Right ventricle myocardium superior (tissue), 1 donor: ENCODE measurements at regions not wholly inside any gene's neighbourhood (a gene's known extent, or its start where the extent isn't known, plus 50 kb on each side); places are given as distances from the start of the nearest gene placed in this dataset.
A peak's percentile ranks its signal among the peaks of the same experiment; 100 is the strongest.

Experiments used
- ATAC-seq: fragments of 200-7000 bp; cut with Tn5 transposase; one replicate; pipeline ENCODE4 v1.9.1; 2020; ENCODE audit warnings: mild to moderate bottlenecking; ENCODE audit not compliant: poor library complexity
- DNase-seq: peaks from one replicate; pipeline ENCODE4 v3.0.0-alpha.2; 2020
- intact Hi-C: fragments of 100-400 bp; cut with DNase I; formaldehyde crosslinking; loops from one replicate; pipeline ENCODE4 v1.11.2; 2022
- donor health status: DM: no; HTN: yes; CAD: no; lungs with severe emphysema.

GRCh38 chr17:79295307-79295706 is 220.7 kb downstream of the ENGASE start:
- intact Hi-C loops: no loop called here
- no peak for DNase-seq
- ATAC-seq: no peak

GRCh38 chr17:79294459-79295071 is 219.9 kb downstream of the ENGASE start:
- intact Hi-C loops: no loop called here
- DNase-seq: peak; percentile 70
- peak; percentile 59 for ATAC-seq

GRCh38 chr17:79292501-79292900 is 217.9 kb downstream of the ENGASE start:
- DNase-seq (no peak), ATAC-seq (no peak)
- intact Hi-C loops: no loop called here

GRCh38 chr17:79291391-79291790 is 216.8 kb downstream of the ENGASE start:
- intact Hi-C loops: no loop called here
- ATAC-seq (no peak), DNase-seq (no peak)

- intact Hi-C loops: no loop called here
- DNase-seq (no peak), ATAC-seq (no peak)
Observed at GRCh38 chr17:79290726-79291125, 216.1 kb downstream of the ENGASE start.

DNA sequence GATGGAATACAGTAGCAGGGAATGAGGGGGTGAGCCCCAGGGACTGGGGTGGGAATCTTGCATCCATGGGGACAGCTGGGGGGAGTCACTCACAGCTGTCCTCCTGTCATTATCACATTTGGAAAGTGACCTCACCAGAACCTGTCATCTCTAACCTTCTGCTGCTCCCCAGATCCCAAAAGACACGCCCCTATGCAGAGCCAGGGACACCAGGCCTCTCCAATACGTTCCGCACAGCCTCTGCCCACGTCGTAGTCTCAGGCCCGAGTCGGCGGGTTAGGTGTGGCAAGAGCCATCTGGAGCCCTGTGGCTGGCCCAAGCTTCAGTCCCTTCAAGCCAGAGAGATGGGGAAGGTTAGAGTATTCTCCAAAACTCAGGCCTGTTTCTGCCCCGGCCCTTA is 214.3 kb downstream of the ENGASE start:
- no peak for ATAC-seq
- intact Hi-C loops: no loop called here
- DNase-seq: no peak

DNA sequence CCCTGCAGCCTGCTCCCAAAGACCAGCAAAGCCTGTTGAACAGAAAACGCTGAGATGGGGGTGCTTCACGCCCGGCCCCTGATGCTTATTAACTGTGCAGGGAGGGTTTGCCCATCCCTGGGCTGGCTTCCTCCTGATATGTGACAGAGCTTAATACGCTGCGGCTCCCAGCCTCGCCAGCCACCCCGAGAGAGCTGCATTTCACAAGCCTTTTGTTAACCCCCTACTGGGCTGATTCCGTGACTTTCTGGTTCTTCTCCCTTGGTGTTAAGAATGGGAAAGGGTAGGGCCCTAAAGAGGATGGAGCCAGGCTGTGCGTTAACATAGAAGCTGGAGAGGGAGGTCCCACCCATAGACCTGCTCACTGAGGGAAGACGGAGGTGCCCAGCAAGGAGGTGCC is 211.8 kb downstream of the ENGASE start:
- intact Hi-C loops: no loop called here
- DNase-seq: no peak
- no peak for ATAC-seq

DNA sequence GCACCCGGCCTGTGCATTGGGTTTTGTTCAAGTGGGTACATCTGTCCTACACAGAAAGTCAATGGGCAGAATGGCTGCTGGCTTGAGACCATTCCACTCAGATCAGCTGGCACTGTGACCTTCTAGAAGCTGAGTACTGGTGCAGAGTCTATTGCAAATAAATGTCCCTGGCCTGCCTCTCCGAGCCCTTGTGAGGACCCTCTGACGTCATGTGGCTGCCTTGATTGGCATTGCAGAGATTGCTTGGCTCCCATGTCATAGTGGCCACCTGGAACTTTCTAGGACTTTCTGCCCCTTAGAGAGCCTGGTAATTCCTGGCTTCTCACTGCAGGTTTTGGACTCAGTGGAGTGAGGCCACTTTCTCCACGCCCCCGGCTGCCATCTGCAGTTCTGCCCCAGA is 211.3 kb downstream of the ENGASE start:
- DNase-seq (no peak), ATAC-seq (no peak)
- intact Hi-C loops: no loop called here

- ATAC-seq (no peak), DNase-seq (no peak)
- intact Hi-C loops: no loop called here
Observed at GRCh38 chr17:79282294-79282693, 207.7 kb downstream of the ENGASE start.

DNA sequence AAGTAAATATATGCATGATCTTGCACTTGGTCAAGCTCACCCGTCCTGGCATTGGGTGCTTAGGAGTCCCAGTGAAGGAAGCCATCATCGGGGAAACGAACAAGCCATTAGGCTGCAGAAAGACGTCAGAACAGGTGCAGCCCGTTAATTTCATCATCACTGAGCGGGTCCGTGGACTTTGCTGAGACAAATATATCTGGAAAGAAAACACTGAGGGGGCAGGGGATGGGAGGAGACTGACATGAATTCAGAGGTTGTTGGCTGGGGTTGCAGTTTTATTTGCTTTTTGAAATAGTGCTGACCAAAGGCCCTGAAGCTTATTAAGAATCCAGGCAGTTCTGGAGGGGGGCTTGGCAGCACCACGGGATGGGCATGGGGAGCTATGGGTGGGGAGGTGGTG is 207.2 kb downstream of the ENGASE start:
- DNase-seq (no peak), ATAC-seq (no peak)
- intact Hi-C loops: no loop called here

GRCh38 chr17:79280866-79281572 is 206.4 kb downstream of the ENGASE start:
- ATAC-seq (no peak), DNase-seq (no peak)
- intact Hi-C loops: no loop called here

DNA sequence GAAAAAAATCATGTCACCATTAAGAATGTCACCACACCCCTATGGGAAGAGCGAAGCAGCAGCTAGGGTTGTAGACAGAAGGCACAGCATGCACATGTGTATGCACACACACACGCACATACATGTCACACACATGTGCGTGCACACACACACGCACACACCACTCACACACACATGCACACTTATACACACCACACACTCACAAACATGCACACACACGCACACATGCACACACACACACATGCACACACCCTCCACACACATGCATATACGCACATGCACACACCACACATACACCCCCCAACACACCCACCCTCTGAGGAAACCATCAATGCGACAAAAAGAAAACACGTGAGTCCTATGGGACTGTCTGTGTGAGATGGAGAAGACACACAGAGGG is 205.4 kb downstream of the ENGASE start:
- intact Hi-C loops: no loop called here
- DNase-seq: no peak
- no peak for ATAC-seq

- ATAC-seq (no peak), DNase-seq (no peak)
- intact Hi-C loops: no loop called here
Observed at GRCh38 chr17:79279320-79279719, 204.7 kb downstream of the ENGASE start.

GRCh38 chr17:79276821-79277220 is 202.2 kb downstream of the ENGASE start:
- no peak for ATAC-seq
- intact Hi-C loops: no loop called here
- no peak for DNase-seq

- intact Hi-C loops: no loop called here
- no peak for DNase-seq
- no peak for ATAC-seq
Observed at GRCh38 chr17:79273660-79274059, 199.0 kb downstream of the ENGASE start.

- DNase-seq (no peak), ATAC-seq (no peak)
- intact Hi-C loops: no loop called here
Observed at GRCh38 chr17:79272666-79273219, 198.1 kb downstream of the ENGASE start.

- intact Hi-C loops: no loop called here
- DNase-seq: no peak
- ATAC-seq: no peak
Observed at GRCh38 chr17:79272220-79272619, 197.6 kb downstream of the ENGASE start.

DNA sequence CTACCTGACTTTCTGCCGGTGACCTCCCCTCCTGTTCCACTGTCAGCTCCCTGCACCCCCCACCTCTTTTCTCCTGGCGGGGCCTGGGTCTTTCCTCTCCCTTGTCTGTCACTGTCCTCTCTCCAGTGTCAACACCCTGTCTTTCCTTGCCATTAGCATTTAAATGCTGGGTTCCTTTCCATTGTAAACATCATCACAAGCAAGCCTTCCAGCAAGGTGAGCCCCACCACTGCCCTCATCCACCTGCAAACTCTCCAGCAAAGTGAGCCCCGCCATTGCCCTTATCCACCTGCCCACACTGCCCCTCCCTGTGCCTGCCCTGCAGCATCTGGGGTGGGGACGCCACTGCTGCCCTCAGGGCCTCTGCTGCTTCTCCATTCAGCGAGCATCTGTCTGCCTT is 195.0 kb downstream of the ENGASE start:
- no peak for ATAC-seq
- intact Hi-C loops: no loop called here
- no peak for DNase-seq

DNA sequence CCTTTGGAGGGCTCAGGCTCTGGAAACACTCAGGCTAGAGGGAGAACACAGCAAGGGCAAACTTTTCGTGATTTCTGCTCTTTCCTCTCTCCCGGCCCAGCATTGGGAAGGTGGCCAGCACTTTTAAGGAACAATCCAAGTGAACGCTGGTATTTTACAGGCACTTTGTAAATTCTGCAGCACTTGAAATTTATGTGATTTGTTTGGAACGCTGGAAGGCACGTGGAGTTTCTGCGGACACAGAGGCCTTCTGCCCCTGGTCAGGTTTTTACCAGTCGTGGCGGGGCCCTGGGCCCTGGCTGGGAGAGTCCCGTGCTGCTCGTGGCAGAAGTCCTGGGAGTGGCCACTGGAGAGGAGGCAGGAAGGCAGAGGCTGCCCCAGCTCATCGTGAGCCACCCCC is 188.6 kb downstream of the ENGASE start:
- DNase-seq (no peak), ATAC-seq (no peak)
- intact Hi-C loops: no loop called here

GRCh38 chr17:79262624-79263023 is 188.0 kb downstream of the ENGASE start:
- intact Hi-C loops: no loop called here
- DNase-seq (no peak), ATAC-seq (no peak)
